A673 (cell line): ENCODE measurements at regions not wholly inside any gene's neighbourhood (a gene's known extent, or its start where the extent isn't known, plus 50 kb on each side); places are given as distances from the start of the nearest gene placed in this dataset.

Source experiments
- BruUV-seq: library from RNA; stranded (reverse); fragments of 400-500 nt; replicated peaks from 2 replicates; lab custom pipeline; 2021; lab: Mats Ljungman, UMichigan
- CTCF ChIA-PET: fragments of 300-600 bp; sonication (Branson Sonifier 250); formaldehyde crosslinking; loops from one replicate; lab custom pipeline; 2022; ENCODE audit warnings: antibody characterized with exemption; lab: Charles Lee
- POLR2A ChIA-PET: fragments of 300-600 bp; sonication (Branson Sonifier 250); formaldehyde crosslinking; loops from one replicate; lab custom pipeline; 2022; ENCODE audit warnings: antibody characterized with exemption; ENCODE audit not compliant: low non-redundant PET; lab: Charles Lee
- DNase-seq: peaks from one replicate; pipeline ENCODE4 v3.0.0-alpha.2; 2015; ENCODE audit warnings: low spot score
- H3K27ac ChIP-seq: fragments of 200-600 bp; sonication (generic); 2 replicates; pipeline ENCODE4 v1.5.1; 2016; ENCODE audit warnings: mixed run types, low read depth, mild to moderate bottlenecking, mixed read lengths, antibody characterized with exemption, low read length; ENCODE audit not compliant: poor library complexity, severe bottlenecking
- H3K27me3 ChIP-seq: fragments of 200-600 bp; sonication (generic); replicated peaks from 2 replicates; pipeline ENCODE4 v1.6.1; 2017; ENCODE audit warnings: mixed run types, low read depth, mild to moderate bottlenecking, mixed read lengths, antibody characterized with exemption, low read length; ENCODE audit not compliant: insufficient read depth, poor library complexity
- H3K36me3 ChIP-seq: fragments of 200-600 bp; sonication (generic); 2 replicates; pipeline ENCODE4 v1.6.1; 2016; ENCODE audit warnings: mixed run types, mild to moderate bottlenecking, mixed read lengths, antibody characterized with exemption, low read length; ENCODE audit not compliant: insufficient read depth, poor library complexity, severe bottlenecking
- H3K4me1 ChIP-seq: fragments of 200-600 bp; sonication (generic); 2 replicates; pipeline ENCODE4 v1.6.1; 2017; ENCODE audit warnings: mixed run types, mild to moderate bottlenecking, mixed read lengths, antibody characterized with exemption, low read length; ENCODE audit not compliant: insufficient read depth, poor library complexity, severe bottlenecking
- H3K4me3 ChIP-seq: fragments of 200-600 bp; sonication (generic); 2 replicates; pipeline ENCODE4 v1.5.1; 2016; ENCODE audit warnings: low read depth, mixed run types, mild to moderate bottlenecking, mixed read lengths, low read length; ENCODE audit not compliant: poor library complexity, severe bottlenecking
- H3K9me3 ChIP-seq: fragments of 200-600 bp; sonication (generic); 2 replicates; pipeline ENCODE4 v1.6.1; 2016; ENCODE audit warnings: mixed run types, low read depth, mild to moderate bottlenecking, mixed read lengths, antibody characterized with exemption, low read length; ENCODE audit not compliant: poor library complexity, severe bottlenecking
- EZH2 ChIP-seq: fragments of 200-600 bp; sonication (generic); IDR thresholded peaks from 2 replicates; pipeline ENCODE4 v1.6.1; 2017; ENCODE audit warnings: borderline replicate concordance, low read depth, mild to moderate bottlenecking, mixed read lengths, antibody characterized with exemption, low read length; ENCODE audit not compliant: poor library complexity, severe bottlenecking
- intact Hi-C: fragments of 100-400 bp; cut with micrococcal nuclease; formaldehyde crosslinking; loops from one replicate; pipeline ENCODE4 v1.10.0; 2022; ENCODE audit not compliant: unreplicated experiment
- TF ChIP-seq, protein P1 (sequence below): fragments of 300-800, 200-600 bp; sonication (generic); conservative IDR thresholded peaks from 2 replicates; pipeline ENCODE4 v1.5.1; 2017; ENCODE audit warnings: low read depth, mild to moderate bottlenecking, antibody characterized with exemption, low read length, moderate library complexity, mixed read lengths

DNA sequence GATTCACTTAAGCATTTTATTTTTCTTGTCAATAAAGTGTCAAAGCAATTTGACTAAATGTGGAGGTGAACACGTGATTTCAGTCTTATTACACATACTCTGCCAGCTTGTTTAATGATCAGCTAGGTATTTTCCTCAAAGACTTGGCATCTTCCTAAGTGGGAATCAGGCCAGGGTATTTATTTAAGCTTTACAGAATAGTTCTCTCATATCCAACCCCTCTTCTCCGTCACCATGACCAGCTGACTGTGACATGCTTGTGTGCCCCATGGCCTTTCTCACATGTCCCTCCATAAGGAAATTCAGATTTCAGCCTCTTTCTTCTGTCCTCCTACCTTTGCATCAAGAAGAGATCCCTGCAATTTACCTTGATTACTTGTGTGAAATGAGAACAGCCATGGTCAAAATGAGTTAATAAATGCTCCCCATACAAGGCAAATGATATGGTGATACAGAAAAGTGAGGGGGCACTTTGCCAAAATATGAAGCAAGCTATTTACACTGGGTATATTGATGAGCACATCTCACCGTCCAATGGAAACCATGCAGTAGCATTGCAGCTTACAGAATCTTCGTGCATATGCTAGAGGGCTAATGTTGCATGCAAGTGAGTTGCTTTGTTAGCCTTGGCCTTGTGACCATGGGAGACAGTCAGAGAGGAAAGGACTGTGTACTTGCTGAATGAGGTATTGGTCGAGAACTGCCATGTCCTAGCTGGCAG is 202.2 kb downstream of the RNF152 start:
- BruUV-seq, result no TSS peak
- intact Hi-C loops, result no loop called here
- H3K27ac ChIP-seq, result no peak overlapping the region
- no peaks in the 10 kb centered on the region for H3K4me1 ChIP-seq
- TF ChIP-seq, protein P1, sequence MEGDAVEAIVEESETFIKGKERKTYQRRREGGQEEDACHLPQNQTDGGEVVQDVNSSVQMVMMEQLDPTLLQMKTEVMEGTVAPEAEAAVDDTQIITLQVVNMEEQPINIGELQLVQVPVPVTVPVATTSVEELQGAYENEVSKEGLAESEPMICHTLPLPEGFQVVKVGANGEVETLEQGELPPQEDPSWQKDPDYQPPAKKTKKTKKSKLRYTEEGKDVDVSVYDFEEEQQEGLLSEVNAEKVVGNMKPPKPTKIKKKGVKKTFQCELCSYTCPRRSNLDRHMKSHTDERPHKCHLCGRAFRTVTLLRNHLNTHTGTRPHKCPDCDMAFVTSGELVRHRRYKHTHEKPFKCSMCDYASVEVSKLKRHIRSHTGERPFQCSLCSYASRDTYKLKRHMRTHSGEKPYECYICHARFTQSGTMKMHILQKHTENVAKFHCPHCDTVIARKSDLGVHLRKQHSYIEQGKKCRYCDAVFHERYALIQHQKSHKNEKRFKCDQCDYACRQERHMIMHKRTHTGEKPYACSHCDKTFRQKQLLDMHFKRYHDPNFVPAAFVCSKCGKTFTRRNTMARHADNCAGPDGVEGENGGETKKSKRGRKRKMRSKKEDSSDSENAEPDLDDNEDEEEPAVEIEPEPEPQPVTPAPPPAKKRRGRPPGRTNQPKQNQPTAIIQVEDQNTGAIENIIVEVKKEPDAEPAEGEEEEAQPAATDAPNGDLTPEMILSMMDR, result no peak
- no peak for TF ChIP-seq EZH2
- ChIA-PET CTCF (no interaction called here), POLR2A (no interaction called here)
- no peaks in the 10 kb centered on the region for H3K9me3 ChIP-seq
- no peak for DNase-seq
- H3K4me3 ChIP-seq, result no peak overlapping the region
- H3K27me3 ChIP-seq, result no peaks in the 10 kb centered on the region
- H3K36me3 ChIP-seq, result no peaks in the 10 kb centered on the region

GRCh38 chr18:61687317-61687716 is 205.5 kb downstream of the RNF152 start:
- Histone ChIP-seq H3K9me3 (no peaks in the 10 kb centered on the region), H3K27me3 (no peaks in the 10 kb centered on the region), H3K4me3 (no peak overlapping the region), H3K36me3 (no peaks in the 10 kb centered on the region), H3K27ac (no peak overlapping the region), H3K4me1 (no peaks in the 10 kb centered on the region)
- no peak for DNase-seq
- ChIA-PET CTCF (no interaction called here), POLR2A (no interaction called here)
- intact Hi-C loops, result no loop called here
- BruUV-seq, result no TSS peak
- TF ChIP-seq, protein P1, result no peak
- no peak for TF ChIP-seq EZH2

- intact Hi-C loops, result no loop called here
- CTCF ChIA-PET, result no interaction called here
- Histone ChIP-seq H3K27ac (no peak overlapping the region), H3K4me3 (no peak overlapping the region), H3K36me3 (no peaks in the 10 kb centered on the region), H3K27me3 (no peaks in the 10 kb centered on the region), H3K4me1 (no peaks in the 10 kb centered on the region), H3K9me3 (peaks cover 12% of the 10 kb centered on the region)
- POLR2A ChIA-PET, result no interaction called here
- no peak for TF ChIP-seq EZH2
- TF ChIP-seq, protein P1, result no peak
- no TSS peak for BruUV-seq
- no peak for DNase-seq
Measured at GRCh38 chr18:61683856-61684255, 209.0 kb downstream of the RNF152 start.
